HG03175 (cell line): ENCODE measurements at regions not wholly inside any gene's neighbourhood (a gene's known extent, or its start where the extent isn't known, plus 50 kb on each side); places are given as distances from the start of the nearest gene placed in this dataset.
"Not testable (repeated sequence)": the region's sequence is repeated elsewhere in the genome, so short reads cannot be mapped to it uniquely, and the experiment has no call there.

Source experiments
- ATAC-seq: cut with Tn5 transposase; IDR thresholded peaks from one replicate; pipeline ENCODE4 v1.9.1; 2021; ENCODE audit warnings: mild to moderate bottlenecking, moderate library complexity; ENCODE audit not compliant: unreplicated experiment

GRCh38 chr15:98263787-98264186 is 303.3 kb downstream of the ARRDC4 start:
- ATAC-seq, result no peak

- ATAC-seq, result no peak
These were observed 305.8 kb downstream of the ARRDC4 start for GRCh38 chr15:98266295-98266694.

GRCh38 chr15:98268163-98268562 is 307.7 kb downstream of the ARRDC4 start:
- no peak for ATAC-seq

GRCh38 chr15:98272625-98273024 is 312.1 kb downstream of the ARRDC4 start:
- no peak for ATAC-seq

- no peak for ATAC-seq
These were observed 315.5 kb downstream of the ARRDC4 start for GRCh38 chr15:98276018-98276417.

GRCh38 chr15:98277602-98278001 is 317.1 kb downstream of the ARRDC4 start:
- ATAC-seq, result no peak

- ATAC-seq, result no peak
These were observed 319.9 kb downstream of the ARRDC4 start for GRCh38 chr15:98280284-98280975.

GRCh38 chr15:98281130-98281529 is 320.6 kb downstream of the ARRDC4 start:
- no peak for ATAC-seq

- ATAC-seq, result no peak
These were observed 322.3 kb downstream of the ARRDC4 start for GRCh38 chr15:98282656-98283332.

- no peak for ATAC-seq
These were observed 325.7 kb downstream of the ARRDC4 start for GRCh38 chr15:98286200-98286599.

- ATAC-seq, result no peak
These were observed 326.3 kb downstream of the ARRDC4 start for GRCh38 chr15:98286831-98287230.

- no peak for ATAC-seq
These were observed 327.6 kb downstream of the ARRDC4 start for GRCh38 chr15:98288091-98288590.

- no peak for ATAC-seq
These were observed 329.2 kb downstream of the ARRDC4 start for GRCh38 chr15:98289747-98290146.

- ATAC-seq, result peak; percentile 74
These were observed 332.1 kb downstream of the ARRDC4 start for GRCh38 chr15:98292442-98293240.

- no peak for ATAC-seq
These were observed 333.6 kb downstream of the ARRDC4 start for GRCh38 chr15:98294126-98294525.

- ATAC-seq, result not testable (repeated sequence)
These were observed 334.7 kb downstream of the ARRDC4 start for GRCh38 chr15:98295101-98295759.

- ATAC-seq, result no peak
These were observed 336.1 kb downstream of the ARRDC4 start for GRCh38 chr15:98296653-98297052.

GRCh38 chr15:98304371-98304770 is 343.9 kb downstream of the ARRDC4 start:
- no peak for ATAC-seq

GRCh38 chr15:98308117-98308516 is 340.2 kb upstream of the IGF1R start:
- no peak for ATAC-seq

GRCh38 chr15:98311566-98312188 is 336.7 kb upstream of the IGF1R start:
- ATAC-seq, result peak; percentile 85

- ATAC-seq, result no peak
These were observed 335.4 kb upstream of the IGF1R start for GRCh38 chr15:98312913-98313312.
